ENCODE measurements at regions not wholly inside any gene's neighbourhood (a gene's known extent, or its start where the extent isn't known, plus 50 kb on each side); places are given as distances from the start of the nearest gene placed in this dataset.

DNA sequence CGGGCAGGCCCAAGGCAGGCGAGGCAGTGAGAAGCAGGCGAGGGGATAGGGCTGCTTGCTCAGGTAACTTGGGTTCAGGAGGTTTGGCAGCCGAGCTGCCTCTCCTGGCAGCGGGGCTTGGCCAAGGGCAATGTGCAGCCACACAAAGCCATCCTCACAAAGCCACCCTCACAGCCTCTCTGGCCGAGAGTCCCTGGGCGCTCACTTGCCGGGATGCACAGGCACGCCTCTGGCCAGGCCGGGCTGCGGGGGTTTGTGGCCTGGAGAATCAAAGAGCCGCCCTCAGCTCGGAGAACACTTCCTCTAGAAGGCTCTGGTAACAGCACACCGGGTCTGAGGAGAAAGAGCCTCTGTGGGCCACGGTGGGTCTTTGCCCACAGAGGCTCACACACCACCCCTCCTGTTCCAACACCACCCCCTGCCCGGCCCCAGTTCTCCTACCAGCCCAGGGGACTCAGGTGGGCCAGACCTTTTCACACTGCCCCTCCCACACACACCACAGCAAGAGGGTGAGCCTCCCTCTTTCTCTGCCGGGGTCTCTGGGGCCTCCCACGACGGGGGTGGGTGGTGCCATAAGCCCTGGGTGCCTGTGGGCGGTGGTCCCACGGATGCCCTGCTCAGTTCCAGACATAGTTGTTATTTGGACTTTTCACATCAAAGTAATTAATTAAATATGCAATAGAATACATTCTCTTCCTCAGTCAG is 186.9 kb downstream of the ZFP36L2 start:
- H2AFZ ChIP-seq (ENCODE audit: control insufficient read depth, low read depth, low read length) = no peak overlapping the region
- TF ChIP-seq SRF (IDR thresholded peaks at IDR 0.05; ENCODE audit: low read depth in 2 of 2, low read length in 2 of 2) = no peak
- TF ChIP-seq CBX5 (IDR thresholded peaks at IDR 0.05; ENCODE audit: low read depth) = no peak
- TF ChIP-seq NR2C2 (IDR thresholded peaks at IDR 0.05; ENCODE audit: borderline replicate concordance, control insufficient read depth, insufficient read length, low read depth) = no peak
- TF ChIP-seq RB1 (IDR thresholded peaks at IDR 0.05; ENCODE audit: borderline replicate concordance) = no peak
- no peak for TF ChIP-seq YBX1 (IDR thresholded peaks at IDR 0.05)
- no peak for TF ChIP-seq POLR2AphosphoS2 (IDR thresholded peaks at IDR 0.05; ENCODE audit: low read depth, low read length)
- TF ChIP-seq CREM (IDR thresholded peaks at IDR 0.05; ENCODE audit: low read depth) = no peak
- TF ChIP-seq, protein P1, sequence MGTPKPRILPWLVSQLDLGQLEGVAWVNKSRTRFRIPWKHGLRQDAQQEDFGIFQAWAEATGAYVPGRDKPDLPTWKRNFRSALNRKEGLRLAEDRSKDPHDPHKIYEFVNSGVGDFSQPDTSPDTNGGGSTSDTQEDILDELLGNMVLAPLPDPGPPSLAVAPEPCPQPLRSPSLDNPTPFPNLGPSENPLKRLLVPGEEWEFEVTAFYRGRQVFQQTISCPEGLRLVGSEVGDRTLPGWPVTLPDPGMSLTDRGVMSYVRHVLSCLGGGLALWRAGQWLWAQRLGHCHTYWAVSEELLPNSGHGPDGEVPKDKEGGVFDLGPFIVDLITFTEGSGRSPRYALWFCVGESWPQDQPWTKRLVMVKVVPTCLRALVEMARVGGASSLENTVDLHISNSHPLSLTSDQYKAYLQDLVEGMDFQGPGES (IDR thresholded peaks at IDR 0.05) = no peak
- TF ChIP-seq, protein P2, sequence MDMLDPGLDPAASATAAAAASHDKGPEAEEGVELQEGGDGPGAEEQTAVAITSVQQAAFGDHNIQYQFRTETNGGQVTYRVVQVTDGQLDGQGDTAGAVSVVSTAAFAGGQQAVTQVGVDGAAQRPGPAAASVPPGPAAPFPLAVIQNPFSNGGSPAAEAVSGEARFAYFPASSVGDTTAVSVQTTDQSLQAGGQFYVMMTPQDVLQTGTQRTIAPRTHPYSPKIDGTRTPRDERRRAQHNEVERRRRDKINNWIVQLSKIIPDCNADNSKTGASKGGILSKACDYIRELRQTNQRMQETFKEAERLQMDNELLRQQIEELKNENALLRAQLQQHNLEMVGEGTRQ (IDR thresholded peaks at IDR 0.05; ENCODE audit: borderline replicate concordance, low read depth, low read length) = no peak
- TF ChIP-seq SP1 (IDR thresholded peaks at IDR 0.05; ENCODE audit: low read depth, low read length) = no peak
- no peak for TF ChIP-seq JUND (IDR thresholded peaks at IDR 0.05; ENCODE audit: low read depth, low read length)
- TF ChIP-seq BRCA1 (IDR thresholded peaks at IDR 0.05; ENCODE audit: low read depth, low read length) = no peak
- no peak for TF ChIP-seq TBL1XR1 (IDR thresholded peaks at IDR 0.05; ENCODE audit: low read depth, low read length)
- TF ChIP-seq HCFC1 (IDR thresholded peaks at IDR 0.05; ENCODE audit: low read length) = no peak
- TF ChIP-seq, protein P3, sequence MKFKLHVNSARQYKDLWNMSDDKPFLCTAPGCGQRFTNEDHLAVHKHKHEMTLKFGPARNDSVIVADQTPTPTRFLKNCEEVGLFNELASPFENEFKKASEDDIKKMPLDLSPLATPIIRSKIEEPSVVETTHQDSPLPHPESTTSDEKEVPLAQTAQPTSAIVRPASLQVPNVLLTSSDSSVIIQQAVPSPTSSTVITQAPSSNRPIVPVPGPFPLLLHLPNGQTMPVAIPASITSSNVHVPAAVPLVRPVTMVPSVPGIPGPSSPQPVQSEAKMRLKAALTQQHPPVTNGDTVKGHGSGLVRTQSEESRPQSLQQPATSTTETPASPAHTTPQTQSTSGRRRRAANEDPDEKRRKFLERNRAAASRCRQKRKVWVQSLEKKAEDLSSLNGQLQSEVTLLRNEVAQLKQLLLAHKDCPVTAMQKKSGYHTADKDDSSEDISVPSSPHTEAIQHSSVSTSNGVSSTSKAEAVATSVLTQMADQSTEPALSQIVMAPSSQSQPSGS (IDR thresholded peaks at IDR 0.05; ENCODE audit: low read length) = no peak
- TF ChIP-seq E2F4 (IDR thresholded peaks at IDR 0.05; ENCODE audit: low read depth, low read length) = no peak
- TF ChIP-seq NBN (IDR thresholded peaks at IDR 0.05) = no peak
- H3K4me3 ChIP-seq = no peak overlapping the region
- DNase-seq (ENCODE audit: low read depth, low spot score) = no peak
- WGBS (ENCODE audit: insufficient coverage, insufficient replicate concordance, low lambda C conversion rate, missing lambda C conversion rate) = 27% methylated on average over 20 of the region's 21 CpGs
- H3K9me3 ChIP-seq (replicated peaks; ENCODE audit: control insufficient read depth, insufficient read depth, low read length) = no peaks in the 10 kb centered on the region
- no peak for FAIRE-seq
- no peaks in the 10 kb centered on the region for H3K4me1 ChIP-seq (ENCODE audit: control insufficient read depth, insufficient read depth, low read length)
- H3K27ac ChIP-seq (ENCODE audit: control insufficient read depth, insufficient read depth) = no peak overlapping the region
- H3K27me3 ChIP-seq (replicated peaks in 1 of 2; ENCODE audit: control insufficient read depth in 2 of 2, insufficient read depth in 2 of 2, low read length in 1 of 2) = no peaks in the 10 kb centered on the region
- no peaks in the 10 kb centered on the region for H4K20me1 ChIP-seq (ENCODE audit: control insufficient read depth, insufficient read depth)
- ChIA-PET CTCF (no interaction called here), RAD21 (ENCODE audit: unreplicated experiment) (no interaction called here), SMC1A (ENCODE audit: uncharacterized antibody, unreplicated experiment) (no interaction called here), POLR2A (no interaction called here)
- intact Hi-C loops (cut with micrococcal nuclease; ENCODE audit: unreplicated experiment) (no loop called here), in situ Hi-C loops (cut with MboI) (no loop called here)
- no peak for ATAC-seq
- no peaks in the 10 kb centered on the region for H3K36me3 ChIP-seq (ENCODE audit: control insufficient read depth in 2 of 2, insufficient read depth in 2 of 2, low read length in 1 of 2)
- H3K4me2 ChIP-seq (ENCODE audit: control insufficient read depth, insufficient read depth) = no peak overlapping the region
- BruUV-seq (replicated peaks) = no TSS peak
- H3K79me2 ChIP-seq (ENCODE audit: control insufficient read depth, insufficient read depth, low read length) = no peaks in the 10 kb centered on the region
- no peak overlapping the region for H3K9ac ChIP-seq (ENCODE audit: control insufficient read depth, insufficient read depth, low read length)
